ENCODE measurements at regions not wholly inside any gene's neighbourhood (a gene's known extent, or its start where the extent isn't known, plus 50 kb on each side); places are given as distances from the start of the nearest gene placed in this dataset.

DNA sequence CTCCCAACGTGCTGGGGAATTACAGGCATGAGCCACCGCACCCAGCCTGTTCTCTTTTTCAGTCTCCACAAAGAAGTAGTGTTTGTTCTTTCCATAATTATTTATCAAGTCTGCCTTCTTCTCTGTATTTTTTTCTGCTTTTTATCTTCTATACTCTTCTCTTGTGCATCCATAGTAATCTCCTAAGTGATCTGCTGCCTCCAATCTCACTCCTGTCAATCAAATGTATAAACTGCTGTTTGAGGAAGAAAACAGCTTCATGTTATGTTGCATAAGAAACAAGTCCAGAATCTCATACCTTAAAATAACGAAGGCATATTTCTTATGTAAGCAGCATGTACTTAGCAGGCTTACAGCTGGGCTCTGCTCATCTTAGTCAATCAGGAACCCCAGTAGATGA is 801.6 kb upstream of the NR2F2 start:
- Histone ChIP-seq H3K36me3 (ENCODE audit: insufficient read depth, low read length) (no peaks in the 10 kb centered on the region), H3K4me3 (ENCODE audit: low read length, poor library complexity, severe bottlenecking) (no peak overlapping the region), H3K9me3 (ENCODE audit: insufficient read depth, low read depth, low read length) (no peaks in the 10 kb centered on the region), H3F3A (ENCODE audit: low read depth) (no peaks in the 10 kb centered on the region), H3K27me3 (ENCODE audit: insufficient read depth, low read length, poor library complexity, severe bottlenecking) (no peaks in the 10 kb centered on the region), H3K4me2 (ENCODE audit: low read depth, low read length, poor library complexity, severe bottlenecking) (no peak overlapping the region), H2AFZ (ENCODE audit: low read length) (no peak overlapping the region), H4K20me1 (ENCODE audit: insufficient read depth, low read length, poor library complexity, severe bottlenecking) (no peaks in the 10 kb centered on the region), H3K79me2 (ENCODE audit: insufficient read depth, low read length) (no peaks in the 10 kb centered on the region), H3K4me1 (ENCODE audit: insufficient read depth, low read length, poor library complexity, severe bottlenecking) (no peaks in the 10 kb centered on the region), H3K9ac (ENCODE audit: low read depth, low read length, poor library complexity, severe bottlenecking) (no peak overlapping the region), H3K9me2 (replicated peaks; ENCODE audit: low read depth, low read length) (no peaks in the 10 kb centered on the region; the same call in 1 of the 2 replicates)
- TF ChIP-seq, protein P1, sequence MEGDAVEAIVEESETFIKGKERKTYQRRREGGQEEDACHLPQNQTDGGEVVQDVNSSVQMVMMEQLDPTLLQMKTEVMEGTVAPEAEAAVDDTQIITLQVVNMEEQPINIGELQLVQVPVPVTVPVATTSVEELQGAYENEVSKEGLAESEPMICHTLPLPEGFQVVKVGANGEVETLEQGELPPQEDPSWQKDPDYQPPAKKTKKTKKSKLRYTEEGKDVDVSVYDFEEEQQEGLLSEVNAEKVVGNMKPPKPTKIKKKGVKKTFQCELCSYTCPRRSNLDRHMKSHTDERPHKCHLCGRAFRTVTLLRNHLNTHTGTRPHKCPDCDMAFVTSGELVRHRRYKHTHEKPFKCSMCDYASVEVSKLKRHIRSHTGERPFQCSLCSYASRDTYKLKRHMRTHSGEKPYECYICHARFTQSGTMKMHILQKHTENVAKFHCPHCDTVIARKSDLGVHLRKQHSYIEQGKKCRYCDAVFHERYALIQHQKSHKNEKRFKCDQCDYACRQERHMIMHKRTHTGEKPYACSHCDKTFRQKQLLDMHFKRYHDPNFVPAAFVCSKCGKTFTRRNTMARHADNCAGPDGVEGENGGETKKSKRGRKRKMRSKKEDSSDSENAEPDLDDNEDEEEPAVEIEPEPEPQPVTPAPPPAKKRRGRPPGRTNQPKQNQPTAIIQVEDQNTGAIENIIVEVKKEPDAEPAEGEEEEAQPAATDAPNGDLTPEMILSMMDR (conservative IDR thresholded peaks at IDR 0.05; ENCODE audit: low read length): no peak
- TF ChIP-seq EZH2phosphoT487 (IDR thresholded peaks at IDR 0.05; ENCODE audit: borderline replicate concordance): no peak

DNA sequence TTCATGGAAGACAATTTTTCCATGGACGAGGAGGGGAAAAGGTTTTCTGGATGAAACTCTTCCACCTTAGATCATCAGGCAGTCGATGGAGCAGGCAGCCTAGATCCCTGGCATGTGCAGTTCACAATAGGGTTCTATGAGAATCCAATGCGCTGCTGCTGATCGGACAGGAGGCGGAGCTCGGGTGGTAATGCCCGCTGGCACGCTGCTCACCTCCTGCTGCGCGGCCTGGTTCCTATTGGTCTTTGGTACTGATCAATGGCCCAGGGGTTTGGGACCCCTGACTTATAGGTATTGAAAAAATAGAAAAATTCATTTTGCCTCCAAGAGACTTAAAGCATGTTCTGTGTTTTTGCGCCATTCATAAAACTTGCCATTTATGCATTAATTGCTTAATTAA is 793.9 kb upstream of the NR2F2 start:
- H3K4me3 ChIP-seq (ENCODE audit: low read length, poor library complexity, severe bottlenecking): no peak overlapping the region

DNA sequence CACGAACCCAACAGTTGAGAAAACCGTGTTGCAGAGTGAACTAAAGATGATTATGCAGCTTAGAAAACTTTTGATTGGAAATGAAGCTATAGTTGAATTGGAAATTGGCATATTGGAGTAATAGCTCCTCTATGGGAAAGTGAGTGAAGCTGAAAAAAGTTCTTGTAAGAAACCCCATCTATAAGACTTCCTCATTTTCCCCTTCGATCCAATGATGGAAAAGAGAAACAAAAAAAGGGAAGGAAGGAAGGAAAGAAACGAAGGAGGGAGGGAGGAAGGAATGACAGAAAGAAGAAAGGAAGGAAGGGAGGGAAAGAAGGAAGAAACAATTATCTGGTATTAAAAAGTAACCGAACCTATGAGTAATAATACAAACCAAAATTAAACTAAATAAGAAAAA is 791.8 kb upstream of the NR2F2 start:
- Histone ChIP-seq H3F3A (ENCODE audit: low read depth) (no peaks in the 10 kb centered on the region), H4K20me1 (ENCODE audit: insufficient read depth, low read length, poor library complexity, severe bottlenecking) (no peaks in the 10 kb centered on the region), H3K4me3 (ENCODE audit: low read length, poor library complexity, severe bottlenecking) (no peak overlapping the region), H3K79me2 (ENCODE audit: insufficient read depth, low read length) (no peaks in the 10 kb centered on the region), H2AFZ (ENCODE audit: low read length) (no peak overlapping the region), H3K4me1 (ENCODE audit: insufficient read depth, low read length, poor library complexity, severe bottlenecking) (no peaks in the 10 kb centered on the region), H3K9ac (ENCODE audit: low read depth, low read length, poor library complexity, severe bottlenecking) (no peak overlapping the region), H3K27me3 (ENCODE audit: insufficient read depth, low read length, poor library complexity, severe bottlenecking) (no peaks in the 10 kb centered on the region), H3K4me2 (ENCODE audit: low read depth, low read length, poor library complexity, severe bottlenecking) (no peak overlapping the region), H3K9me2 (replicated peaks; ENCODE audit: low read depth, low read length) (no peaks in the 10 kb centered on the region), H3K36me3 (ENCODE audit: insufficient read depth, low read length) (no peaks in the 10 kb centered on the region), H3K9me3 (ENCODE audit: insufficient read depth, low read depth, low read length) (no peaks in the 10 kb centered on the region)
- TF ChIP-seq EZH2phosphoT487 (IDR thresholded peaks at IDR 0.05; ENCODE audit: borderline replicate concordance): no peak
- TF ChIP-seq, protein P1 (conservative IDR thresholded peaks at IDR 0.05; ENCODE audit: low read length): no peak

More for the DNA sequence above, 793.9 kb upstream of the NR2F2 start:
- Histone ChIP-seq H3K9me3 (ENCODE audit: insufficient read depth, low read depth, low read length) (no peaks in the 10 kb centered on the region), H4K20me1 (ENCODE audit: insufficient read depth, low read length, poor library complexity, severe bottlenecking) (no peaks in the 10 kb centered on the region), H3K36me3 (ENCODE audit: insufficient read depth, low read length) (no peaks in the 10 kb centered on the region), H3K4me2 (ENCODE audit: low read depth, low read length, poor library complexity, severe bottlenecking) (no peak overlapping the region), H3K9ac (ENCODE audit: low read depth, low read length, poor library complexity, severe bottlenecking) (no peak overlapping the region), H3F3A (ENCODE audit: low read depth) (no peaks in the 10 kb centered on the region), H3K4me1 (ENCODE audit: insufficient read depth, low read length, poor library complexity, severe bottlenecking) (no peaks in the 10 kb centered on the region), H3K9me2 (replicated peaks; ENCODE audit: low read depth, low read length) (no peaks in the 10 kb centered on the region), H3K27me3 (ENCODE audit: insufficient read depth, low read length, poor library complexity, severe bottlenecking) (no peaks in the 10 kb centered on the region), H3K79me2 (ENCODE audit: insufficient read depth, low read length) (no peaks in the 10 kb centered on the region), H2AFZ (ENCODE audit: low read length) (no peak overlapping the region)
- TF ChIP-seq EZH2phosphoT487 (IDR thresholded peaks at IDR 0.05; ENCODE audit: borderline replicate concordance): no peak

DNA sequence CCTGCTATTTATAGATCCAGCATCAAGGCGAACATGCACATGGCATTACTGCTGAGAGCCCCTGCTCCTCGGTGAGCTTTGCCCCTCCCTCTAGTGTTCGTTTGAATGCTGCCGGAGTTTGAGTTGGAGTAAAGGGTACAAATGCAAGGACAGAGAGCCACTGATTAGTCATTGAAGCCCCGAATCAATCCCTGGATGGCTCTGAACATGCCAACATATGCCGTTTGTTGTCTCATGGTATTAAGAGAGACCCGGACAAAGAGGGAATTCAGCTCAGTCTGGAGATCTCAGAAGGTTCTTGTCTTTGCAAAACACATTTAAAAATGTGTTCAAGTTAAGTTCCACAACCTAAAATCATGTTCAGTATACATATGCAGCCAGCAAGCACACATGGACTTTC is 789.2 kb upstream of the NR2F2 start:
- H3K27me3 ChIP-seq (ENCODE audit: insufficient read depth, low read length, poor library complexity, severe bottlenecking): no peaks in the 10 kb centered on the region
- no peak overlapping the region for H2AFZ ChIP-seq (ENCODE audit: low read length)
- H3K9ac ChIP-seq (ENCODE audit: low read depth, low read length, poor library complexity, severe bottlenecking): no peak overlapping the region
- no peaks in the 10 kb centered on the region for H3K4me1 ChIP-seq (ENCODE audit: insufficient read depth, low read length, poor library complexity, severe bottlenecking)
- no peak overlapping the region for H3K4me3 ChIP-seq (ENCODE audit: low read length, poor library complexity, severe bottlenecking)
- no peaks in the 10 kb centered on the region for H3K9me2 ChIP-seq (replicated peaks; ENCODE audit: low read depth, low read length)
- no peak for TF ChIP-seq EZH2phosphoT487 (IDR thresholded peaks at IDR 0.05; ENCODE audit: borderline replicate concordance)
- TF ChIP-seq, protein P1 (conservative IDR thresholded peaks at IDR 0.05; ENCODE audit: low read length): no peak
- no peaks in the 10 kb centered on the region for H3K36me3 ChIP-seq (ENCODE audit: insufficient read depth, low read length)
- no peaks in the 10 kb centered on the region for H4K20me1 ChIP-seq (ENCODE audit: insufficient read depth, low read length, poor library complexity, severe bottlenecking)
- H3K4me2 ChIP-seq (ENCODE audit: low read depth, low read length, poor library complexity, severe bottlenecking): no peak overlapping the region
- no peaks in the 10 kb centered on the region for H3K9me3 ChIP-seq (ENCODE audit: insufficient read depth, low read depth, low read length)
- H3K79me2 ChIP-seq (ENCODE audit: insufficient read depth, low read length): no peaks in the 10 kb centered on the region
- H3F3A ChIP-seq (ENCODE audit: low read depth): no peaks in the 10 kb centered on the region
